ENCODE measurements at regions not wholly inside any gene's neighbourhood (a gene's known extent, or its start where the extent isn't known, plus 50 kb on each side); places are given as distances from the start of the nearest gene placed in this dataset.

DNA sequence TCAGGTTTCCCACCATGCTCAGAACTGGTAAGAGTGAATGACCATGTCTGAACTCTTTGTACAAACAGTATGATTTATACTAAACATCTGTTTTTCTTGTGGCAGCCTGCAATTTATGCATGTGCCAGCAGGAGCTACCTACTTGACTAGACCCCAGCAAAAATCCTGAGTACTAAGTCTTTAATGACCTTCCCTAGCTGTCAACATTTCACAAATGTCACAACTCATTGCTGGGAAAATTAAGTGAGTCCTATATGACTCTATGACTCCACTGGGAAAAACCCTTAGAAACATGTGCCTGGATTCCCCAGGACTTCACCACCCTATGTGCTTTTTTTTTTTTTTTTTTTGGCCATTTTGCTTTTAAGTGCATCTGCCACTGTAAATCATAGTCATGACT, 1225.8 kb downstream of the SUCLG1 start:
- TF ChIP-seq, protein P1, sequence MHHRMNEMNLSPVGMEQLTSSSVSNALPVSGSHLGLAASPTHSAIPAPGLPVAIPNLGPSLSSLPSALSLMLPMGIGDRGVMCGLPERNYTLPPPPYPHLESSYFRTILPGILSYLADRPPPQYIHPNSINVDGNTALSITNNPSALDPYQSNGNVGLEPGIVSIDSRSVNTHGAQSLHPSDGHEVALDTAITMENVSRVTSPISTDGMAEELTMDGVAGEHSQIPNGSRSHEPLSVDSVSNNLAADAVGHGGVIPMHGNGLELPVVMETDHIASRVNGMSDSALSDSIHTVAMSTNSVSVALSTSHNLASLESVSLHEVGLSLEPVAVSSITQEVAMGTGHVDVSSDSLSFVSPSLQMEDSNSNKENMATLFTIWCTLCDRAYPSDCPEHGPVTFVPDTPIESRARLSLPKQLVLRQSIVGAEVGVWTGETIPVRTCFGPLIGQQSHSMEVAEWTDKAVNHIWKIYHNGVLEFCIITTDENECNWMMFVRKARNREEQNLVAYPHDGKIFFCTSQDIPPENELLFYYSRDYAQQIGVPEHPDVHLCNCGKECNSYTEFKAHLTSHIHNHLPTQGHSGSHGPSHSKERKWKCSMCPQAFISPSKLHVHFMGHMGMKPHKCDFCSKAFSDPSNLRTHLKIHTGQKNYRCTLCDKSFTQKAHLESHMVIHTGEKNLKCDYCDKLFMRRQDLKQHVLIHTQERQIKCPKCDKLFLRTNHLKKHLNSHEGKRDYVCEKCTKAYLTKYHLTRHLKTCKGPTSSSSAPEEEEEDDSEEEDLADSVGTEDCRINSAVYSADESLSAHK (tag by site-specific recombination; IDR thresholded peaks at IDR 0.05): no peak
- TF ChIP-seq ZNF837 (tag by site-specific recombination; IDR thresholded peaks at IDR 0.05) (no peak), ZSCAN23 (tag by site-specific recombination; IDR thresholded peaks at IDR 0.05) (no peak), ZBTB8A (tag by site-specific recombination; IDR thresholded peaks at IDR 0.05) (no peak), BCL11B (tag by site-specific recombination; IDR thresholded peaks at IDR 0.05; ENCODE audit: low read depth) (no peak), ZNF660 (tag by site-specific recombination; IDR thresholded peaks at IDR 0.05) (no peak), ZNF558 (tag by site-specific recombination; IDR thresholded peaks at IDR 0.05) (no peak), ZNF791 (tag by site-specific recombination; IDR thresholded peaks at IDR 0.05) (no peak), ZNF112 (tag by site-specific recombination; IDR thresholded peaks at IDR 0.05) (no peak), GLI2 (tag by site-specific recombination; IDR thresholded peaks at IDR 0.05; ENCODE audit: borderline replicate concordance, low read depth) (no peak), MYNN (tag by site-specific recombination; IDR thresholded peaks at IDR 0.05; ENCODE audit: borderline replicate concordance) (no peak)
- TF ChIP-seq, protein P2, sequence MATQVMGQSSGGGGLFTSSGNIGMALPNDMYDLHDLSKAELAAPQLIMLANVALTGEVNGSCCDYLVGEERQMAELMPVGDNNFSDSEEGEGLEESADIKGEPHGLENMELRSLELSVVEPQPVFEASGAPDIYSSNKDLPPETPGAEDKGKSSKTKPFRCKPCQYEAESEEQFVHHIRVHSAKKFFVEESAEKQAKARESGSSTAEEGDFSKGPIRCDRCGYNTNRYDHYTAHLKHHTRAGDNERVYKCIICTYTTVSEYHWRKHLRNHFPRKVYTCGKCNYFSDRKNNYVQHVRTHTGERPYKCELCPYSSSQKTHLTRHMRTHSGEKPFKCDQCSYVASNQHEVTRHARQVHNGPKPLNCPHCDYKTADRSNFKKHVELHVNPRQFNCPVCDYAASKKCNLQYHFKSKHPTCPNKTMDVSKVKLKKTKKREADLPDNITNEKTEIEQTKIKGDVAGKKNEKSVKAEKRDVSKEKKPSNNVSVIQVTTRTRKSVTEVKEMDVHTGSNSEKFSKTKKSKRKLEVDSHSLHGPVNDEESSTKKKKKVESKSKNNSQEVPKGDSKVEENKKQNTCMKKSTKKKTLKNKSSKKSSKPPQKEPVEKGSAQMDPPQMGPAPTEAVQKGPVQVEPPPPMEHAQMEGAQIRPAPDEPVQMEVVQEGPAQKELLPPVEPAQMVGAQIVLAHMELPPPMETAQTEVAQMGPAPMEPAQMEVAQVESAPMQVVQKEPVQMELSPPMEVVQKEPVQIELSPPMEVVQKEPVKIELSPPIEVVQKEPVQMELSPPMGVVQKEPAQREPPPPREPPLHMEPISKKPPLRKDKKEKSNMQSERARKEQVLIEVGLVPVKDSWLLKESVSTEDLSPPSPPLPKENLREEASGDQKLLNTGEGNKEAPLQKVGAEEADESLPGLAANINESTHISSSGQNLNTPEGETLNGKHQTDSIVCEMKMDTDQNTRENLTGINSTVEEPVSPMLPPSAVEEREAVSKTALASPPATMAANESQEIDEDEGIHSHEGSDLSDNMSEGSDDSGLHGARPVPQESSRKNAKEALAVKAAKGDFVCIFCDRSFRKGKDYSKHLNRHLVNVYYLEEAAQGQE (tag by site-specific recombination; IDR thresholded peaks at IDR 0.05): no peak
- TF ChIP-seq, protein P3, sequence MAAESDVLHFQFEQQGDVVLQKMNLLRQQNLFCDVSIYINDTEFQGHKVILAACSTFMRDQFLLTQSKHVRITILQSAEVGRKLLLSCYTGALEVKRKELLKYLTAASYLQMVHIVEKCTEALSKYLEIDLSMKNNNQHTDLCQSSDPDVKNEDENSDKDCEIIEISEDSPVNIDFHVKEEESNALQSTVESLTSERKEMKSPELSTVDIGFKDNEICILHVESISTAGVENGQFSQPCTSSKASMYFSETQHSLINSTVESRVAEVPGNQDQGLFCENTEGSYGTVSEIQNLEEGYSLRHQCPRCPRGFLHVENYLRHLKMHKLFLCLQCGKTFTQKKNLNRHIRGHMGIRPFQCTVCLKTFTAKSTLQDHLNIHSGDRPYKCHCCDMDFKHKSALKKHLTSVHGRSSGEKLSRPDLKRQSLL (tag by site-specific recombination; IDR thresholded peaks at IDR 0.05): no peak
- TF ChIP-seq, protein P4, sequence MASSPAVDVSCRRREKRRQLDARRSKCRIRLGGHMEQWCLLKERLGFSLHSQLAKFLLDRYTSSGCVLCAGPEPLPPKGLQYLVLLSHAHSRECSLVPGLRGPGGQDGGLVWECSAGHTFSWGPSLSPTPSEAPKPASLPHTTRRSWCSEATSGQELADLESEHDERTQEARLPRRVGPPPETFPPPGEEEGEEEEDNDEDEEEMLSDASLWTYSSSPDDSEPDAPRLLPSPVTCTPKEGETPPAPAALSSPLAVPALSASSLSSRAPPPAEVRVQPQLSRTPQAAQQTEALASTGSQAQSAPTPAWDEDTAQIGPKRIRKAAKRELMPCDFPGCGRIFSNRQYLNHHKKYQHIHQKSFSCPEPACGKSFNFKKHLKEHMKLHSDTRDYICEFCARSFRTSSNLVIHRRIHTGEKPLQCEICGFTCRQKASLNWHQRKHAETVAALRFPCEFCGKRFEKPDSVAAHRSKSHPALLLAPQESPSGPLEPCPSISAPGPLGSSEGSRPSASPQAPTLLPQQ (tag by site-specific recombination; IDR thresholded peaks at IDR 0.05): no peak
- TF ChIP-seq, protein P5, sequence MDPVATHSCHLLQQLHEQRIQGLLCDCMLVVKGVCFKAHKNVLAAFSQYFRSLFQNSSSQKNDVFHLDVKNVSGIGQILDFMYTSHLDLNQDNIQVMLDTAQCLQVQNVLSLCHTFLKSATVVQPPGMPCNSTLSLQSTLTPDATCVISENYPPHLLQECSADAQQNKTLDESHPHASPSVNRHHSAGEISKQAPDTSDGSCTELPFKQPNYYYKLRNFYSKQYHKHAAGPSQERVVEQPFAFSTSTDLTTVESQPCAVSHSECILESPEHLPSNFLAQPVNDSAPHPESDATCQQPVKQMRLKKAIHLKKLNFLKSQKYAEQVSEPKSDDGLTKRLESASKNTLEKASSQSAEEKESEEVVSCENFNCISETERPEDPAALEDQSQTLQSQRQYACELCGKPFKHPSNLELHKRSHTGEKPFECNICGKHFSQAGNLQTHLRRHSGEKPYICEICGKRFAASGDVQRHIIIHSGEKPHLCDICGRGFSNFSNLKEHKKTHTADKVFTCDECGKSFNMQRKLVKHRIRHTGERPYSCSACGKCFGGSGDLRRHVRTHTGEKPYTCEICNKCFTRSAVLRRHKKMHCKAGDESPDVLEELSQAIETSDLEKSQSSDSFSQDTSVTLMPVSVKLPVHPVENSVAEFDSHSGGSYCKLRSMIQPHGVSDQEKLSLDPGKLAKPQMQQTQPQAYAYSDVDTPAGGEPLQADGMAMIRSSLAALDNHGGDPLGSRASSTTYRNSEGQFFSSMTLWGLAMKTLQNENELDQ (tag by site-specific recombination; IDR thresholded peaks at IDR 0.05; ENCODE audit: low read depth): no peak
- CTCF ChIA-PET: no interaction called here
- Histone ChIP-seq H3K4me1 (ENCODE audit: control insufficient read depth, insufficient read depth, low read length) (no peaks in the 10 kb centered on the region), H3K9me3 (ENCODE audit: control insufficient read depth, insufficient read depth, low read depth, low read length) (no peaks in the 10 kb centered on the region), H3K27ac (ENCODE audit: extremely low read depth, low read depth, low read length) (no peak overlapping the region), H3K4me3 (ENCODE audit: low read depth, low read length) (no peak overlapping the region), H3K36me3 (ENCODE audit: control insufficient read depth in 2 of 2, insufficient read depth in 1 of 2, low read length in 2 of 2) (no peaks in the 10 kb centered on the region)
- POLR2A ChIA-PET: no interaction called here

Measured in HEK293 (cell line).